ENCODE measurements at regions not wholly inside any gene's neighbourhood (a gene's known extent, or its start where the extent isn't known, plus 50 kb on each side); places are given as distances from the start of the nearest gene placed in this dataset.

DNA sequence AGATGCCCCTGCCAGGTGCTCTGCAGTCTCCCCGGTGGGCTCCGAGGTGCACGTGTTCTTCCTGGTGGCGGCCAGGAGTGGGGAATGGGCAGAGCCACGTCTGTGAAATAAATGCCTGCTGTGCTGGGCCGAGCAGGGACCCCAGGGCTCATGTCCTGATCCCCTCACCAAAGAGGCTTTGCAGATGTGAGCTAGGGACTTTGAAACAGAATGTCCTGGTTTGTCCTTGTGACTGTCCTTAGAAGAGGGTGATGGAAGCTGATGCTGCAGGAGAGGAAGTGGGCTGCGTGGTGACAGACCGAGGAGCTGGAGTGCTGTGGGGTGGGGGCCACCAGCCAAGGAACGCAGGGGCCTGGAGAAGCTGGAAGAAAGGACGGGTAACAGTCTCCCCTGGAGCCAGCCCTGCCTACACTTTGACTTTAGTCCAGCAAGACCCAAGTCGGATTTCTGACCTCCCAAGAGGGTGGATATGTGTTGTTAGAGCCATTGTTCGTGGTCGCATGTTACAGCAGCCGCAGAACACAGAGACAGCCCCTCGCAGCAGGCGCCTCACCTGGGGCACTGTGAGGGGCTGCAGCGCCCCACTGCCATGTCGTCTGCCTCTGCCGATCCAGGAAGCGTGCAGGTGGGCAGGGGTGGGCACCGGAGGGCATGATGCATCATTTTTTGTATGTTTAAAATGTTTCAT is 217.9 kb upstream of the CIBAR2 start:
- no peaks in the 10 kb centered on the region for H3K36me3 ChIP-seq
- no peak overlapping the region for H3K4me3 ChIP-seq
- no peaks in the 10 kb centered on the region for H3K27me3 ChIP-seq
- H3K4me1 ChIP-seq: peaks cover 4% of the 10 kb centered on the region in 2 donors
- no peak overlapping the region for H3K27ac ChIP-seq
- TF ChIP-seq POLR2A (IDR thresholded peaks at IDR 0.05): no peak
- TF ChIP-seq, protein P1, sequence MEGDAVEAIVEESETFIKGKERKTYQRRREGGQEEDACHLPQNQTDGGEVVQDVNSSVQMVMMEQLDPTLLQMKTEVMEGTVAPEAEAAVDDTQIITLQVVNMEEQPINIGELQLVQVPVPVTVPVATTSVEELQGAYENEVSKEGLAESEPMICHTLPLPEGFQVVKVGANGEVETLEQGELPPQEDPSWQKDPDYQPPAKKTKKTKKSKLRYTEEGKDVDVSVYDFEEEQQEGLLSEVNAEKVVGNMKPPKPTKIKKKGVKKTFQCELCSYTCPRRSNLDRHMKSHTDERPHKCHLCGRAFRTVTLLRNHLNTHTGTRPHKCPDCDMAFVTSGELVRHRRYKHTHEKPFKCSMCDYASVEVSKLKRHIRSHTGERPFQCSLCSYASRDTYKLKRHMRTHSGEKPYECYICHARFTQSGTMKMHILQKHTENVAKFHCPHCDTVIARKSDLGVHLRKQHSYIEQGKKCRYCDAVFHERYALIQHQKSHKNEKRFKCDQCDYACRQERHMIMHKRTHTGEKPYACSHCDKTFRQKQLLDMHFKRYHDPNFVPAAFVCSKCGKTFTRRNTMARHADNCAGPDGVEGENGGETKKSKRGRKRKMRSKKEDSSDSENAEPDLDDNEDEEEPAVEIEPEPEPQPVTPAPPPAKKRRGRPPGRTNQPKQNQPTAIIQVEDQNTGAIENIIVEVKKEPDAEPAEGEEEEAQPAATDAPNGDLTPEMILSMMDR (IDR thresholded peaks at IDR 0.05): no peak
- no peak for DNase-seq
- no peaks in the 10 kb centered on the region for H3K9me3 ChIP-seq
- intact Hi-C loops (cut with DNase I; ENCODE audit: low total_unique reads): no loop called here

DNA sequence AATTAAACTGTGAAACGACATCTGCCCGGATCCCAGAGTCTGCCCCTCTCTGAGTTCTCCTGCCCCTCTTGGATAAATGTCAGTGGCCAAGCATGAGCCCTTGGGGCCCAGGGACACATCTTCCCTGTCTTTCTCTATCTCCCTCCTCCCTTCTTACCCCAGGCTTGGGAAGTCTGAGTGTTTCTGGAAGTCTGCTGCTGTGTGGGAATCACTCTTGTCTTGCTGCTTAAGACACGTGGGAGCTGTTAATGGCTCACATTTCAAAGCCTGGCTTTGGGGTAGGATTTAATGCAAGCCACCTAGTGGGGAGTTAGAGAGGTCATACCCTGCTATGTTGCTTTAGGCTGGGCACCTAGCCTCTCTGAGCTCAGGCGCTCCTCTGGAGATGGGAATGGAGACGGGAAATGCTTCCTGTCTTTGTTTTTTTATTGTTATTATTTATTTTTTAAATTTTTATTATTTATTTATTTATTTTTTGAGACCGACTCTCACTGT is 218.5 kb upstream of the CIBAR2 start:
- Histone ChIP-seq H3K4me3 (no peak overlapping the region), H3K27me3 (no peaks in the 10 kb centered on the region), H3K9me3 (no peaks in the 10 kb centered on the region), H3K36me3 (no peaks in the 10 kb centered on the region), H3K4me1 (peaks cover 4% of the 10 kb centered on the region in 2 donors), H3K27ac (no peak overlapping the region)
- no peak for DNase-seq
- TF ChIP-seq, protein P1 (IDR thresholded peaks at IDR 0.05): peak; percentile 16 to 38 (median 32)
- no peak for TF ChIP-seq POLR2A (IDR thresholded peaks at IDR 0.05)
- intact Hi-C loops (cut with DNase I; ENCODE audit: low total_unique reads): no loop called here

DNA sequence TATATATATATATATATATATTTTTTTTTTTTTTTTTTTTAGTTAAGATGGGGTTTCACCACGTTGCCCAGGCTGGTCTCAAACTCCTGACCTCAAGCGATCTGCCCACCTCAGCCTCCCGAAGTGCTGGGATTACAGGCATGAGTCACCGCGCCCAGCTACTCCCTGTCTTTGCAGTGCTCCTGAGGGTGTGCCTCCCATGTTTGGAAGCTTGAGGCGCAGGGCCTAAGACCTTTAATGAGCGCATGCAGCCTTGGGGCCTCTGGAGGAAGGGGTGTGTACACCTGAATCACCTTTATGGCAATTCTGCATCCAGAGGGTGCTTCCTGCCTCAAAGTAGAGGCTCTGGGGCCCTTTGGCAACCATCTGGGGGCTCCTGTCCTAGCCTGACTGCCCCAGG is 219.4 kb upstream of the CIBAR2 start:
- intact Hi-C loops (cut with DNase I; ENCODE audit: low total_unique reads): no loop called here
- peaks cover 4% of the 10 kb centered on the region in 2 donors for H3K4me1 ChIP-seq

DNA sequence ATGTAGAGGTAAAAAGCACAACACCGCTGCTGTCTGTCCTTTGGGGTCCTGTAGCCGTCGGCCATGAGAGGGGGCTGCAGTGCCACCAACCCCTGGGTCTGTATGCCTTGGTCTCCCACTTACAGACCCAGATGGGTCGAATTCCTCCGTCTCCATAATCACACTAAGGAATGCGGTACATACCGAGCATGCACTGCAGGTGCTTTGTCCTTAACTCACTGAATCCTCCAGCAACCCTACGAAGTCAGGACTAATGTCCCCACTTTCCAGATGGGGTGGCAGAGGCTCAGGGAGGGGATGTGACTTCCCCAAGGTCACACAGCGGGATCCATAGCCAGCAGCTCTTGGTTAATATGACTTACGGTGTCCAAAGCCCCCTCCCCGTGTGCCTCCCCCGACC is 219.9 kb upstream of the CIBAR2 start:
- Histone ChIP-seq H3K9me3 (no peaks in the 10 kb centered on the region), H3K4me1 (peaks cover 4% of the 10 kb centered on the region in 2 donors), H3K36me3 (no peaks in the 10 kb centered on the region), H3K4me3 (no peak overlapping the region), H3K27ac (no peak overlapping the region), H3K27me3 (no peaks in the 10 kb centered on the region)
- no peak for DNase-seq
- intact Hi-C loops (cut with DNase I; ENCODE audit: low total_unique reads): no loop called here
- TF ChIP-seq, protein P1 (IDR thresholded peaks at IDR 0.05): no peak
- no peak for TF ChIP-seq POLR2A (IDR thresholded peaks at IDR 0.05)

More for the DNA sequence above, 219.4 kb upstream of the CIBAR2 start:
- DNase-seq: no peak
- Histone ChIP-seq H3K4me3 (no peak overlapping the region), H3K27me3 (no peaks in the 10 kb centered on the region), H3K27ac (no peak overlapping the region), H3K9me3 (no peaks in the 10 kb centered on the region), H3K36me3 (no peaks in the 10 kb centered on the region)
- TF ChIP-seq, protein P1 (IDR thresholded peaks at IDR 0.05): no peak
- TF ChIP-seq POLR2A (IDR thresholded peaks at IDR 0.05): no peak

DNA sequence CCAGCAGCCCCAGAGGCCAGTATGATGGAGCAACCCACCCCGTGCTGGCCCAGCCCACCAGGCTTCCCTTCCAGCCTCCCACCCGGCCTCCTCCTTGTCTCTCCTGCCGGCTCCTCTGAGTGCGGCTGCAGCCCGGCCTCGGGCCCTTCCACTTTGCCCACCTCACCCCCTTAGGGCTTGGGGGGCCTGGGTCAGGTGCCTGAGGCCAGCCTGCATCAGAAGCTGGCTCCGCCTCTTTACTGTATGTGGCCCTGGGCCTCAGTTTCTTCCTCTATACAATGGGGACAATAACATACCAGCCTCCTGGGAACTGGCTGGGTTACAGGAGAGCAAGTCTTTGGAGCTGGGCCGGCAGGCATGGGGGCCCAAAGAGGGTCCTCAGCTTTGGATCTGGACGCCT is 221.1 kb upstream of the CIBAR2 start:
- no peak for DNase-seq
- no peaks in the 10 kb centered on the region for H3K27me3 ChIP-seq
- intact Hi-C loops (cut with DNase I; ENCODE audit: low total_unique reads): no loop called here
- H3K4me1 ChIP-seq: peaks cover under 1 to 4% of the 10 kb centered on the region in 2 donors
- no peaks in the 10 kb centered on the region for H3K36me3 ChIP-seq
- no peaks in the 10 kb centered on the region for H3K9me3 ChIP-seq
- no peak overlapping the region for H3K4me3 ChIP-seq
- no peak overlapping the region for H3K27ac ChIP-seq
- TF ChIP-seq POLR2A (IDR thresholded peaks at IDR 0.05): no peak
- TF ChIP-seq, protein P1 (IDR thresholded peaks at IDR 0.05): no peak

All from uterus (tissue), 3 donors.